Prostate gland (tissue), 2 donors: ENCODE measurements at regions not wholly inside any gene's neighbourhood (a gene's known extent, or its start where the extent isn't known, plus 50 kb on each side); places are given as distances from the start of the nearest gene placed in this dataset.
"Not testable (repeated sequence)": the region's sequence is repeated elsewhere in the genome, so short reads cannot be mapped to it uniquely, and the experiment has no call there.

ENCODE experiments used
- DNase-seq: peaks from one replicate; pipeline ENCODE4 v3.0.0-alpha.2; 2019; ENCODE audit warnings: low spot score
- H3K27ac ChIP-seq, 2 donors: fragments of 200-600 bp; sonication (generic); 2 replicates each; pipeline ENCODE4 v1.5.1; 2017 to 2019
- H3K27me3 ChIP-seq: fragments of 200-600 bp; sonication (generic); replicated peaks from 2 replicates; pipeline ENCODE4 v1.5.1; 2019; ENCODE audit not compliant: insufficient read depth
- H3K36me3 ChIP-seq, 2 donors: fragments of 200-600 bp; sonication (generic); 1 replicate in 1 of 2; 2 replicates in 1 of 2; pipeline versions ENCODE4 v1.5.1 to v1.8.1; 2017 to 2019
- H3K4me1 ChIP-seq: fragments of 200-600 bp; sonication (generic); replicated peaks from 2 replicates; pipeline ENCODE4 v1.5.1; 2019
- H3K4me3 ChIP-seq, 2 donors: fragments of 200-600 bp; sonication (generic); 2 replicates each; pipeline ENCODE4 v1.5.1; 2017 to 2019
- H3K9me3 ChIP-seq: fragments of 200-600 bp; sonication (generic); 2 replicates; pipeline ENCODE4 v1.5.1; 2017
- POLR2A ChIP-seq: fragments of 450-650 bp; IDR thresholded peaks from one replicate; pipeline ENCODE4 v1.6.1; 2016; ENCODE audit warnings: antibody characterized with exemption, mild to moderate bottlenecking
- POLR2AphosphoS5 ChIP-seq: sonication (generic); formaldehyde crosslinking; IDR thresholded peaks from one replicate; pipeline ENCODE4 v1.6.1; 2017; ENCODE audit warnings: antibody characterized with exemption
- WGBS: methylation state at CpG from one replicate; pipeline ENCODE4 v1.1.5; 2018; 5-methylcytosine and 5-hydroxymethylcytosine counted together
- intact Hi-C: fragments of 100-400 bp; cut with DNase I; formaldehyde crosslinking; loops from one replicate; pipeline ENCODE4 v1.14.2; 2022
- TF ChIP-seq, protein P1 (sequence below), 4 experiments: fragments of 200-600 bp in 2 of 4; fragments of 450-650 bp in 2 of 4; sonication (generic) in 2 of 4; IDR thresholded peaks; 1 replicate in 3 of 4; 2 replicates in 1 of 4; pipeline ENCODE4 v1.5.1; 2016 to 2019; ENCODE audit warnings: antibody characterized with exemption in 4 of 4, mild to moderate bottlenecking in 2 of 4, moderate library complexity in 2 of 4

- Histone ChIP-seq H3K36me3 (no peaks in the 10 kb centered on the region), H3K9me3 (no peaks in the 10 kb centered on the region), H3K27me3 (no peaks in the 10 kb centered on the region), H3K4me1 (no peaks in the 10 kb centered on the region), H3K4me3 (no peak overlapping the region), H3K27ac (no peak overlapping the region)
- TF ChIP-seq POLR2A (no peak), POLR2AphosphoS5 (no peak)
- TF ChIP-seq, protein P1, sequence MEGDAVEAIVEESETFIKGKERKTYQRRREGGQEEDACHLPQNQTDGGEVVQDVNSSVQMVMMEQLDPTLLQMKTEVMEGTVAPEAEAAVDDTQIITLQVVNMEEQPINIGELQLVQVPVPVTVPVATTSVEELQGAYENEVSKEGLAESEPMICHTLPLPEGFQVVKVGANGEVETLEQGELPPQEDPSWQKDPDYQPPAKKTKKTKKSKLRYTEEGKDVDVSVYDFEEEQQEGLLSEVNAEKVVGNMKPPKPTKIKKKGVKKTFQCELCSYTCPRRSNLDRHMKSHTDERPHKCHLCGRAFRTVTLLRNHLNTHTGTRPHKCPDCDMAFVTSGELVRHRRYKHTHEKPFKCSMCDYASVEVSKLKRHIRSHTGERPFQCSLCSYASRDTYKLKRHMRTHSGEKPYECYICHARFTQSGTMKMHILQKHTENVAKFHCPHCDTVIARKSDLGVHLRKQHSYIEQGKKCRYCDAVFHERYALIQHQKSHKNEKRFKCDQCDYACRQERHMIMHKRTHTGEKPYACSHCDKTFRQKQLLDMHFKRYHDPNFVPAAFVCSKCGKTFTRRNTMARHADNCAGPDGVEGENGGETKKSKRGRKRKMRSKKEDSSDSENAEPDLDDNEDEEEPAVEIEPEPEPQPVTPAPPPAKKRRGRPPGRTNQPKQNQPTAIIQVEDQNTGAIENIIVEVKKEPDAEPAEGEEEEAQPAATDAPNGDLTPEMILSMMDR (IDR thresholded peaks at IDR 0.05): no peak
- intact Hi-C loops: no loop called here
- no peak for DNase-seq
- 64% methylated on average over 3 of the region's 3 CpGs for WGBS
These were observed 172.6 kb upstream of the ZNF804B start for GRCh38 chr7:88586890-88587289.

GRCh38 chr7:88586219-88586618 is 173.3 kb upstream of the ZNF804B start:
- Histone ChIP-seq H3K4me1 (no peaks in the 10 kb centered on the region), H3K27me3 (no peaks in the 10 kb centered on the region), H3K9me3 (no peaks in the 10 kb centered on the region), H3K4me3 (no peak overlapping the region), H3K27ac (no peak overlapping the region), H3K36me3 (no peaks in the 10 kb centered on the region)
- no peak for DNase-seq
- TF ChIP-seq POLR2AphosphoS5: no peak
- TF ChIP-seq, protein P1 (IDR thresholded peaks at IDR 0.05): no peak
- TF ChIP-seq POLR2A: no peak
- intact Hi-C loops: no loop called here
- 73% methylated on average over 3 of the region's 3 CpGs for WGBS

DNA sequence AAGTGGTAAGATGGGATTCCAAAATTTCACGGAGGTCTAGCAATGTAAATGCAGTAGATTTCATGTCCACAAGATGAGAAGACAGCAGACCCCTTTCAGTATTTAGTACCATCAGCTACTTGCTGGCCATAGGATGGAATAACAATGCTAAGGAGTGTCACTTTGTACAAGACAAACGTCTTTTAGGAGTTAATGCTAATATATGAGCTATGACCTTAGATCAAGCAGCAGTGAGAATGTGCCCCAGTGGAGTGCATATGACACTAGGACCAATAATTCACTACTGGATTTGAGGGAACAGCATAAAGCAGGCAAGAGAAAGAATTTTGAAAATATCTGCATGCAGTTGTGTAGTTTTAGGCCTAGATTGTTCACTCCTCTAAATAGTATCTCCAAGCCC is 182.8 kb upstream of the ZNF804B start:
- TF ChIP-seq POLR2A: no peak
- TF ChIP-seq POLR2AphosphoS5: no peak
- TF ChIP-seq, protein P1 (IDR thresholded peaks at IDR 0.05): no peak
- no peak for DNase-seq
- WGBS: 80% methylated on average over 2 of the region's 2 CpGs
- Histone ChIP-seq H3K4me3 (no peak overlapping the region), H3K27ac (no peak overlapping the region), H3K36me3 (no peaks in the 10 kb centered on the region), H3K27me3 (no peaks in the 10 kb centered on the region), H3K4me1 (no peaks in the 10 kb centered on the region), H3K9me3 (no peaks in the 10 kb centered on the region)
- intact Hi-C loops: no loop called here

DNA sequence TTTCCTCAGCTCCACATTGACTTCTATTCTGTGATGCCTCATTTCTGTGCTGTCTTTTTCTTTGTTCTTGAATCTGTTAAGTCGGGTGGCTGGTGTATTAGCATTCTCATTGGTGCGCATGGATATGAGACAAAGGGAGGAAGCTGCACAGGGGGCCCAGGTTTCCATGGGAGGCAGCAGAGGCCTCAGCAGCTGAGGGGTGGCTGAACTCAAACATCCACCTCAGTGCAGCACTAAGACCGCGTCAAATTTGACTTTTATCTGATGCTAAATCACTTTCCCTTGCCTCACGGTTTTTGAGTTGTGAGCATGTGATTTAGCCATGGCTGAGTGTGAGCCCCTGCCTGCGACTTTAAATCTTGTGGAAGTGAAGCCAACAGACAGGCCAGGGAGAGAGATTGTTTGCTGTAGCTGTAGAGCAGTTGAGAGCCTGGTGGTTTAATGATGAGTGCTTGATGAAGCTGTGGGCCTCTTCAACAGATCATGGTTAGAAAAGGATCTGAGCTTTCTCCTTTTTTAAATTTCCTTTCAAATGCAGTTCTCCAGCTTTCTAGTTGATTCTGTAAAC is 193.3 kb upstream of the ZNF804B start:
- Histone ChIP-seq H3K4me3 (no peak overlapping the region), H3K9me3 (no peaks in the 10 kb centered on the region), H3K27me3 (no peaks in the 10 kb centered on the region), H3K27ac (no peak overlapping the region), H3K4me1 (no peaks in the 10 kb centered on the region), H3K36me3 (no peaks in the 10 kb centered on the region)
- intact Hi-C loops: no loop called here
- DNase-seq: no peak
- TF ChIP-seq POLR2A (no peak), POLR2AphosphoS5 (no peak)
- TF ChIP-seq, protein P1 (IDR thresholded peaks at IDR 0.05): no peak
- WGBS: 64% methylated on average over 6 of the region's 6 CpGs

DNA sequence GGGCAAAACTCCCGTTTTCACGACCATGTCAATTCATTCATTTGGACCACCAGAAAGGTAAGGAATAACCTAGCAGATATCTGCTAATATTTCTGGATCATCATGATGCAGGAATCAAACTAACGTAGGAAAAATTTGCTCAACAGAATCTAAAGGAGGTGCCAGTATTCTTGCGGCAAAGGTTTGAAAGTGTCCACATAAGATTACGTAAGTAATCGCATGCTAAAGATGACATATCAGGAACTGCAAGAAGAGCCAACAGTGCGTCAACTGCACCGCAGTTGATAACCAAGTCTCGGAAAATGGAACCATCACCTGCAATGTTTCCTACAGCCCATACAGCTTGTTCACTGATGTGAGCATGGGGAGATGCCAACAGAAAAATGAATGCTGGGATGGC is 194.1 kb upstream of the ZNF804B start:
- no peak overlapping the region for H3K4me3 ChIP-seq
- no peaks in the 10 kb centered on the region for H3K27me3 ChIP-seq
- H3K9me3 ChIP-seq: no peaks in the 10 kb centered on the region
- no peaks in the 10 kb centered on the region for H3K36me3 ChIP-seq
- H3K27ac ChIP-seq: no peak overlapping the region
- no peak for DNase-seq
- H3K4me1 ChIP-seq: no peaks in the 10 kb centered on the region
- 95% methylated on average over 9 of the region's 9 CpGs for WGBS
- no peak for TF ChIP-seq POLR2A
- no peak for TF ChIP-seq POLR2AphosphoS5
- TF ChIP-seq, protein P1 (IDR thresholded peaks at IDR 0.05): no peak
- intact Hi-C loops: no loop called here

- H3K27me3 ChIP-seq, H3K4me1 ChIP-seq, H3K9me3 ChIP-seq, H3K4me3 ChIP-seq, DNase-seq, H3K27ac ChIP-seq, intact Hi-C loops, H3K36me3 ChIP-seq: not testable (repeated sequence)
- 94% methylated on average over 17 of the region's 17 CpGs for WGBS
These were observed 203.1 kb upstream of the ZNF804B start for GRCh38 chr7:88556441-88556840.

GRCh38 chr7:88554847-88555246 is 204.7 kb upstream of the ZNF804B start:
- DNase-seq, H3K9me3 ChIP-seq, H3K27ac ChIP-seq, H3K27me3 ChIP-seq, H3K4me1 ChIP-seq, intact Hi-C loops, H3K36me3 ChIP-seq, H3K4me3 ChIP-seq: not testable (repeated sequence)
- WGBS: 94% methylated on average over 4 of the region's 4 CpGs
